NCI-H510A treated with DMSO at 0.1 percent for 48 hours (cell line): ENCODE measurements at regions not wholly inside any gene's neighbourhood (a gene's known extent, or its start where the extent isn't known, plus 50 kb on each side); places are given as distances from the start of the nearest gene placed in this dataset.

Experiments
- DNase-seq: peaks from one replicate; lab custom pipeline; 2025; lab: John Stamatoyannopoulos, UW

DNA sequence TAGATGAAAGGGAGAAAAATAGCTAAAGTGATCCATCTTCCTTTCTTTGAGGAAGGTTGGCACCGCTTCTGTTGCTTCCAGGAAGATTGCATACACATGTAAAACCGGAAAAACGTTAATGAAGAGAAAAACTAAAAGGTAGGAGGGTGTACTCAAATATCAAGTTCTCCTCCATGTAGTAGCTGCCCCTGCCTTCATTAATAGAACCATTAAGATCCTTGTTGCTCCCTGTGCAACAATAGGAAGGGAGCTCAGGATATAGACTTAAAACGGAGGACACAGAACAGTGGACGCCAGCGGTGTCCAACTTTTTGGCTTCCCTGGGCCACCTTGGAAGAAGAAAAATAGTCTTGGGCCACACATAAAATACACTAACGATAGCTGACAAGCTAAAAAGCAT lies 118.9 kb downstream of the TMEM174 start:
- no peak for DNase-seq

- DNase-seq: no peak
These were observed 117.2 kb downstream of the TMEM174 start for GRCh38 chr5:73290242-73290641.

- DNase-seq: no peak
These were observed 116.1 kb downstream of the TMEM174 start for GRCh38 chr5:73288803-73289720.

DNA sequence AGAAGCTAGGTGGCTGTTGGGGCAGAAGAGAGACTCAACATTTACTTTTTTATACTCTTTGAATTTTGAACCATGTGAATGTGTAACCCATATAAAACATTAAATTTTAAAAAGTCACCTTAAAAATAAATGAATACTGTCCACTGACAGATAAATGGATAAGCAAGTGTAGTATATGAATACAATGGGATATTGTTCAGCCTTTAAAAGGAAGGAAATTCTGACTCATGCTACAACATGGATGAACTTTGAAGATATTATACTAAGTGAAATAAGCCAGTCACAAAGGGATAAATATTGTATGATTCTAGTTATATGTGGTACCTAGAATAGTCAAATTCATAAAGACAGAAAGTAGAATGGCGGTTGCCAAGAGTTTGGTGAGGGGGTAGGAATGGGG lies 113.9 kb downstream of the TMEM174 start:
- DNase-seq: no peak

GRCh38 chr5:73284985-73285384 lies 112.0 kb downstream of the TMEM174 start:
- no peak for DNase-seq

- peak; percentile 18 for DNase-seq
These were observed 111.3 kb downstream of the TMEM174 start for GRCh38 chr5:73284220-73284795.

DNA sequence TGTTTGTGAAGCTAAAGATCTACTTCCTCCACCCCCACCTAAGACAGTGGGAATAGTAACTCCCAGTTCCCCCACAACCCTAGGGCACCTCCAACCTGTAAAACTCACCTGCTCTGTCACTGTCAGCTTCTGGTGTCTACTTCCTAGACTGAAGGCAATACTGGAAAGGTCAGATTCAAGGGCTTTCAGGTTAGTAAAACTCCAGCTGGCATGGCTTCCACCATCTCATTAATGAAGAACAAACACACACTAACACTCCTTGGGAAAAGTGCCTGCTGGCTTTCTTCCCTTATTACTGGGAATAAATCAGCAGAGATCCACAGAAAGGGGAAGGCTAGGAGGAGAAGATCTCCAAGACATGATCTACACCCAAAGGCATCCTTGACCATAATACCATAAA lies 109.9 kb downstream of the TMEM174 start:
- peak; percentile 21 for DNase-seq

DNA sequence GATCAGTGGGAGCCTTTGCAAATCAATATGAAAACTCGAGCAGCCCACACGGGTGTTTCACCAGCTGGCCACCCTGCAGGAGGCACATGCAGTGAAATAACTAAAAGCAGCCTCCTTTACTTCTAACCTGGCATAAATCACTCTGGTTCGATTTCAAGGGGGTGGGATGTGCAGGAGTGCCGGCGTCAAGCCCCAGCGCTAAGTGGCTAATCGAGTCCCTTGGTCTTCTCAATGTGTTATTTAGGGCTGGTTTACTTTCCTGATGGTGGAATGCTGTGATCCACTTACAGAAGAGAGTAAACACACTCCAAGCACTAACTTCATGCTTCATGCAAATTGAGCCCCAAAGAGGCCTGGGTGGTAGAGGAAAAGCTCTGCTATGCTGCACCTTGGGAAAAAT lies 109.4 kb downstream of the TMEM174 start:
- DNase-seq: peak; percentile 84

DNA sequence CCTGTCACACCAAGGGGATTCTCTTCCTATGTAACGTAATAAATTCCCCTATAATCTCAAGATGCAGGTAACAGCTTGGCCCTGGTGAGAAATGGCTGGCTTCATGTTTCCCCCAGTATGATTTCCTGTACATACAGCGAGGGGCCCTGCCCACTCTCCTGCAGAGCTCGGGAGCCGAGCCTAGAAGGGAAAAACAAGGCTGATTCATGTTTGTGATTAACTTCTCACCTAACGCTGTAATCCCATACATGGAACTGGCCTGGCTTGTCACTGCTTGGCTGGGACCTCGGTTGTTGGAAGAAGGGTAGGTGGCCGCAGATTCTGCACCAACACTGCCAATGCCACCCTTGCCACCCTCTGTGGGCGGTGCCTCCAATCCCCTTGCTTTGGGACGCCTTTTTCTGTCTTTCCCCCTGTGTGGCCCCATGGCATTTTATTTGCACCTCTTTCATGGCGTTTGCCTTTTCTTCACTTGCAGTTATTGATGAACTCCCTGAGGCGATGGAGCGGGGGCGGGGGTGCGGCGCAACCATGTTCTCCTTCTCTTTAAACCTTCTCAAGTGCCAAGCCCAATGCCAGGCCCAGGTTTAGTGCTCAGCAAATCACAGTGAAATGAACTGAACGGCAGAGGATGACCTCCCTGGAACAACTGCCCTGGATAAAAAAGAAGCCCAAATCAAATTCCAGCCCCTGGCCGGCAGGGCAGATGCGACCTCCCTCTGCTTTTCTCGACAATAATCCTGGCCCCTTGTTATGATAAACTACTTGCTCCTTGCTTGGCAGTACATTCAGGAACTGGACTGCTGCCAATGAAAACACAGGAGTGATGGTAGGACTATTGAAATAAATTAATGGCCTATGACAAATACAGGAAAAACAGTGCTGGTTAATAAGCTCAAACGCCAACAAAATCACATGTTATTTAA lies 108.1 kb downstream of the TMEM174 start:
- DNase-seq: peak; percentile 68

DNA sequence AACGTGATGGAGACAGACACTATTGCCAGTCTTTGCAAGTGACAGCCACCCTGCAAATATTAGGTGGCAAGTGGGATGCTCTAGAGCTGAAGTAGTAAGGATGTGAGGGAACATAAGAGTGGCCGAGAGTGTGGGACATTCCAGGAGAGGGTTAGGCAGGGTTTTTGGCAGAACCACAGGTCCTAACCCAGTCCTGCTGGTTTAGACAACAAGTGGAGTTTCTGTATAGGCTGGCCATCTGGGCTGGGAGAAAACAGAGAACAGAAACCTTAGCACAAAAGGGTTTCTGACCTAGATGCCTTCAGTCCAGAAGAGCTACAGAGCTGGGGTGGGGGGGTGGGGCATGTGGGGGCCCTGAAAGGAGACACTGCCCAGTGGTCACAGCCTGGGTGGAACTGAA lies 107.4 kb downstream of the TMEM174 start:
- no peak for DNase-seq

- no peak for DNase-seq
These were observed 106.8 kb downstream of the TMEM174 start for GRCh38 chr5:73279805-73280204.

GRCh38 chr5:73278693-73279092 lies 105.7 kb downstream of the TMEM174 start:
- peak; percentile 52 for DNase-seq

DNA sequence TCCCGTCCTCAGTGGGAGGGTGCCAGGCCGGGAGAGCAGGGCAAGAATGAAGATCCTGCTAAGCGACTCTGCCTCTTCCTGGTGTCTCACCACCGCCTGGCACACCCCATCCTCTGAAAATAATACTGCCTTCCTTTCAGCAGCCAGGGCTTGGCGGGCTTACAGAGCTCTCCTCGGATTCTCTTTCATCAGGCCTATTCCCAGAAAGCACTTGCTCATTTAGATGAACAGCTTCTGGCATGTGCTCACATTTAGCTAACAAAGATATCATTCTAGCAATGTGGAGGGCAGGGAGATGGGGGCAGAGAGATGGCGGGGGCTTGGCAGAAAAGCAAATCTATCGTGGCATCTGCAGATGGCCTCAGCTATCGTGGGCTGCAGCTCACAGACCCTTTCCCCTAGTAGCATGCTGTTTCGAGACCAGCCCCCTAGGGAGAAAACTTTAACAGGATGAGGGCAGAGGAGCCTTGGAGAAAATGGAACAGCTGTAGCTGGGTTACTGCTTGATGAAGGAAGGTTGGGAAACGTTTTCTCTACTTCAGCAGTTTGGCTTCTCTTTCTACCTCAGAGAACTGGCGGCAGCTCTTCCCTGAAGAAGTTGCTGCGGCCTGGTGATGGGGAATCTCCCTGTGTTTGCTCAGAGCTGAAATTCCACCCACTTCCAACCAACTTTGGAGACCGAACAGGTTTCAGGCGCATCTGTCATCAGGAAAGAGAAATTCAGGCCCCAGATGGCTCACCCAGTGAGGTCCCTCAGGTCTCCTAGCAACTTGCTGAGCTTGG lies 102.1 kb downstream of the TMEM174 start:
- DNase-seq: no peak

GRCh38 chr5:73274121-73274520 lies 101.1 kb downstream of the TMEM174 start:
- DNase-seq: no peak

- no peak for DNase-seq
These were observed 100.5 kb downstream of the TMEM174 start for GRCh38 chr5:73273379-73274050.

- DNase-seq: no peak
These were observed 99.4 kb downstream of the TMEM174 start for GRCh38 chr5:73272351-73272750.

DNA sequence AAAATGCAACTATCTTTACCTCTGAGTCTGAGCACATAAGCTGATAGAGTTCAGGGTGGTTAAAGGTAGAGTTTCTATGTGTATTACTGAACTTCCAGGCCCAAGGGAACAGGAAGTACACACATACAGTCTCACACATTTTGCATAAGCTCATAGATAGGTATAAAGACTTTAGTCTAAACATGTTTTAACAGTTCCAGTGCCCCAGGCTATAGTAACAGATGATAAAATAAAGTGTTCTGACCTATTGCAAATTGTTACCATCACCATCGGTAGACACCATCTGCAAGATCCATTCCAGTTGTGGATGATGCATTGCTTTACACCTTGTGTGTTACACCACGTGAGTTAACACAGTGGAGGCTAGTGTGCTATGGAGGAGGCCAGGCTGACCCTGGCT lies 95.8 kb downstream of the TMEM174 start:
- DNase-seq: no peak

DNA sequence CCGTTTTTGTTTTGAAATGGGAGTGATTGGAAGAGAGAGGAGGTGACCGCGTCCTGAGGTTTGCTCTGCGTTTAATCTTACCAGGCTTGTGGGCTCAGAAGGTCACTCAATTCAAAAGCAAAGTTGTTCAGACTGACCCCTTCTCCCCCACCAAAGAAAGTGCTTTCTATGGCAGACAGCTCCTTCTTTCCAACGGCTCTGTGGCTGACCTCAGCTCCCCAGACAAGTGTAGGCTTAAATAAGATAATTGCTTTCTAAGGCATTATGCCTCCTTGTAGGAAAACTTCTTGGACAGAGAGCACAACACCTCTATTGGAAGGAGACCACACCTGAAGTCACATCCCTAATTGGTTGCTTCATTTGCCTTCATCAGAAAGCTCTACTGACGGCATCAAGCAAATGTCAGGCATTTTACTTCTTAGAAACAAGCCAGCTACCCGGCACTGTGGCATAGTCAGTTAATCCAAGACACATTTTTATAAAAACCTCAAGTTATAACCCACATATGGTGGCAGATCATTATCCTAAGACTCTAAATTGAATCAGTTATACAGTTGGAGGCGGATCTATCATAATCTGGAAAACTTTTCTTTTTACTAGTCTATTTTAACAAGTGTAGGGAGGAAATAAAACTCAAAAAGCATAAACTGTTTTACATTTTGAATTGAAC lies 94.9 kb downstream of the TMEM174 start:
- no peak for DNase-seq

DNA sequence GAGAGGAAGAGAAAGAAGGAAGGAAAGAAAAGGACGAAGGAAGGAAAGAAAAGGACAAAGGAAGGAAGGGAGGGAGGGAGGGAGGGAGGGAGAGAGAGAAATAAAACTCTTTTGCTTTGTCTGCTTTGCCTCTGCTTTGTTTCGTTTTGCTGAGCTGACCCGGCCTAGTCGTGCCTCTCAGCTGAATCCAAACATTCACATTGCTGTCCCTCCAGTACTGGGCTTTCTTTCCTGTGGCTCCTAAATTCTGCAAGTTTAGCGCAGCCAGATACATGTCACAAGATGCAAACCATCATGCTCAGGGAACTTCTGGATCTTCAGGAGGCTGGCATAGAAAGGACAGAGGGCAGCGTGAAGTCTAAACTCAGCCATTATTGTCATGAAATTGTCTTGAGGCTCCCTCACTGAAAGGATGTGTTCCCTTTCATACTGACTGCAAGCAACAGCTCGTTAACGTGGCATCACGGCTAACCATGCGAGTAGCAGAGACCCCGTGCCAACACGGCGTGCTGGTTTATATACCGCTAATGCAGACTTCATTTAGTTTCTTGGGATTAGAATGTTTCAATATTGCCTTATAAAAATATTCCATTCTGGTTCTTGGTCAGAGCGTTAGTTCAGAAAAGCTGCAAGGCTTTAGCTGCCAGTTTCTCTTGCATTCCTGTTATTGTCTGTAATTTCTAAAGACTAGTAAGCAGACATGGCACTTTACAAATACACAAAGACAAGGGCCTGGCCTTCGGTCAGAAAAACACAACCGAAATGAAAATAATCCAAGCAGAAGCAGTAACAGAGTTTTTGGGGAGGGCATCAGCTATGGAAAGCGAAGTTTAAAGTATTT lies 94.2 kb downstream of the TMEM174 start:
- no peak for DNase-seq
